CD14-positive monocyte (primary cell): ENCODE measurements at regions not wholly inside any gene's neighbourhood (a gene's known extent, or its start where the extent isn't known, plus 50 kb on each side); places are given as distances from the start of the nearest gene placed in this dataset.

Source experiments
- DNase-seq, 3 donors: peaks; one replicate each; pipeline ENCODE4 v3.0.0-alpha.2; 2011 to 2022
- H2AFZ ChIP-seq: 2 replicates; pipeline ENCODE4 v1.6.0; 2012; ENCODE audit warnings: mild to moderate bottlenecking, low read depth, low read length, inconsistent platforms; ENCODE audit not compliant: insufficient read depth, poor library complexity, severe bottlenecking
- H3K27ac ChIP-seq, 2 donors: 1 replicate in 1 of 2; 2 replicates in 1 of 2; pipeline ENCODE4 v1.5.1; 2012 to 2013; ENCODE audit warnings: low read length in 2 of 2, control low read depth in 1 of 2, inconsistent platforms in 1 of 2, low read depth in 1 of 2, mild to moderate bottlenecking in 1 of 2
- H3K27me3 ChIP-seq, 2 donors: one replicate each; pipeline versions ENCODE4 v1.6.0 to v1.6.1; 2011 to 2013; ENCODE audit warnings: low read length in 2 of 2; ENCODE audit not compliant: control insufficient read depth in 2 of 2, insufficient read depth in 2 of 2
- H3K36me3 ChIP-seq, 2 donors: replicated peaks in 1 of 2; 1 replicate in 1 of 2; 2 replicates in 1 of 2; pipeline versions ENCODE4 v1.5.1 to v1.6.1; 2012 to 2013; ENCODE audit warnings: low read length in 2 of 2, control low read depth in 1 of 2, inconsistent platforms in 1 of 2, mild to moderate bottlenecking in 1 of 2; ENCODE audit not compliant: insufficient read depth in 2 of 2, control insufficient read depth in 1 of 2
- H3K4me1 ChIP-seq, 2 donors: 1 replicate in 1 of 2; 2 replicates in 1 of 2; pipeline versions ENCODE4 v1.5.1 to v1.6.1; 2012 to 2013; ENCODE audit warnings: low read length in 2 of 2, control low read depth in 1 of 2, inconsistent platforms in 1 of 2, mild to moderate bottlenecking in 1 of 2, moderate library complexity in 1 of 2; ENCODE audit not compliant: insufficient read depth in 2 of 2, control insufficient read depth in 1 of 2
- H3K4me2 ChIP-seq: replicated peaks from 2 replicates; pipeline ENCODE3; 2012; ENCODE audit warnings: low read length, moderate library complexity, mild to moderate bottlenecking; ENCODE audit not compliant: poor library complexity, severe bottlenecking; ENCODE audit errors: extremely low read depth
- H3K4me3 ChIP-seq, 3 experiments: fragments of 200-600 bp in 1 of 3; sonication (generic) in 1 of 3; replicated peaks in 1 of 3; 1 replicate in 2 of 3; 2 replicates in 1 of 3; pipeline ENCODE4 v1.5.1; 2011 to 2013; ENCODE audit warnings: low read length in 3 of 3, mild to moderate bottlenecking in 3 of 3, control low read depth in 2 of 3, low read depth in 2 of 3, inconsistent platforms in 1 of 3, moderate library complexity in 1 of 3
- H3K79me2 ChIP-seq: 2 replicates; pipeline ENCODE4 v1.6.0; 2012; ENCODE audit warnings: mild to moderate bottlenecking, control low read depth, inconsistent platforms, low read length, moderate library complexity; ENCODE audit not compliant: insufficient read depth
- H3K9ac ChIP-seq: 2 replicates; pipeline ENCODE4 v1.6.0; 2017; ENCODE audit warnings: low read length, mild to moderate bottlenecking; ENCODE audit not compliant: insufficient read depth, poor library complexity, severe bottlenecking
- H3K9me3 ChIP-seq, 2 donors: replicated peaks in 1 of 2; 1 replicate in 1 of 2; 2 replicates in 1 of 2; pipeline versions ENCODE4 v1.5.1 to v1.6.1; 2012 to 2013; ENCODE audit warnings: low read length in 2 of 2, control low read depth in 1 of 2; ENCODE audit not compliant: control insufficient read depth in 1 of 2, insufficient read depth in 1 of 2
- H4K20me1 ChIP-seq: 2 replicates; pipeline ENCODE4 v1.6.0; 2012; ENCODE audit warnings: mild to moderate bottlenecking, low read length, control low read depth, moderate library complexity; ENCODE audit not compliant: insufficient read depth
- H3K27ac Mint-ChIP-seq, 7 donors: one replicate each; pipeline ENCODE4 v1.8.0; 2020; ENCODE audit warnings: mild to moderate bottlenecking in 7 of 7, mixed read lengths in 7 of 7, moderate library complexity in 6 of 7, inconsistent platforms in 2 of 7
- H3K27me3 Mint-ChIP-seq, 3 donors: one replicate each; pipeline ENCODE4 v1.8.0; 2021 to 2022; ENCODE audit warnings: low read depth in 3 of 3, mild to moderate bottlenecking in 3 of 3, mixed read lengths in 3 of 3, moderate library complexity in 3 of 3, inconsistent platforms in 1 of 3
- H3K36me3 Mint-ChIP-seq, 2 donors: one replicate each; pipeline ENCODE4 v1.8.0; 2020; ENCODE audit warnings: mixed read lengths in 2 of 2, inconsistent platforms in 1 of 2, mild to moderate bottlenecking in 1 of 2
- H3K4me1 Mint-ChIP-seq: one replicate; pipeline ENCODE4 v1.8.0; 2020; ENCODE audit warnings: mild to moderate bottlenecking, mixed read lengths
- H3K4me3 Mint-ChIP-seq, 2 donors: one replicate each; pipeline ENCODE4 v1.8.0; 2020; ENCODE audit warnings: mild to moderate bottlenecking in 2 of 2, mixed read lengths in 2 of 2, moderate library complexity in 1 of 2
- H3K9me3 Mint-ChIP-seq, 7 donors: one replicate each; pipeline ENCODE4 v1.8.0; 2020 to 2022; ENCODE audit warnings: mixed read lengths in 7 of 7, mild to moderate bottlenecking in 6 of 7, moderate library complexity in 6 of 7, inconsistent platforms in 2 of 7
- WGBS: methylation state at CpG from one replicate; pipeline ENCODE4 v1.1.5; 2013; ENCODE audit warnings: missing lambda C conversion rate; ENCODE audit not compliant: insufficient coverage; 5-methylcytosine and 5-hydroxymethylcytosine counted together
- intact Hi-C, 2 donors: fragments of 100-400 bp; cut with micrococcal nuclease; formaldehyde crosslinking; loops; one replicate each; pipeline versions ENCODE4 v1.15.0 to v1.15.1; 2023
- TF ChIP-seq, protein P1 (sequence below): fragments of 200-600 bp; IDR thresholded peaks from one replicate; pipeline ENCODE4 v1.8.0; 2022; ENCODE audit warnings: antibody characterized with exemption, mild to moderate bottlenecking

- H3K4me1 Mint-ChIP-seq, result no peaks in the 10 kb centered on the region
- Histone ChIP-seq H3K9me3 (peaks cover 5 to 16% of the 10 kb centered on the region in 2 donors), H3K9ac (no peak overlapping the region), H3K36me3 (no peaks in the 10 kb centered on the region), H3K4me1 (no peaks in the 10 kb centered on the region), H3K79me2 (no peaks in the 10 kb centered on the region), H3K27ac (no peak overlapping the region), H4K20me1 (no peaks in the 10 kb centered on the region), H3K4me3 (no peak overlapping the region), H3K27me3 (no peaks in the 10 kb centered on the region), H2AFZ (no peak overlapping the region), H3K4me2 (no peak overlapping the region)
- no peak for DNase-seq
- H3K4me3 Mint-ChIP-seq, result no peak overlapping the region
- intact Hi-C loops, result no loop called here
- no peak overlapping the region for H3K27ac Mint-ChIP-seq
- peaks cover 3 to 13% (median 6%) of the 10 kb centered on the region in 7 donors for H3K9me3 Mint-ChIP-seq
- TF ChIP-seq, protein P1, sequence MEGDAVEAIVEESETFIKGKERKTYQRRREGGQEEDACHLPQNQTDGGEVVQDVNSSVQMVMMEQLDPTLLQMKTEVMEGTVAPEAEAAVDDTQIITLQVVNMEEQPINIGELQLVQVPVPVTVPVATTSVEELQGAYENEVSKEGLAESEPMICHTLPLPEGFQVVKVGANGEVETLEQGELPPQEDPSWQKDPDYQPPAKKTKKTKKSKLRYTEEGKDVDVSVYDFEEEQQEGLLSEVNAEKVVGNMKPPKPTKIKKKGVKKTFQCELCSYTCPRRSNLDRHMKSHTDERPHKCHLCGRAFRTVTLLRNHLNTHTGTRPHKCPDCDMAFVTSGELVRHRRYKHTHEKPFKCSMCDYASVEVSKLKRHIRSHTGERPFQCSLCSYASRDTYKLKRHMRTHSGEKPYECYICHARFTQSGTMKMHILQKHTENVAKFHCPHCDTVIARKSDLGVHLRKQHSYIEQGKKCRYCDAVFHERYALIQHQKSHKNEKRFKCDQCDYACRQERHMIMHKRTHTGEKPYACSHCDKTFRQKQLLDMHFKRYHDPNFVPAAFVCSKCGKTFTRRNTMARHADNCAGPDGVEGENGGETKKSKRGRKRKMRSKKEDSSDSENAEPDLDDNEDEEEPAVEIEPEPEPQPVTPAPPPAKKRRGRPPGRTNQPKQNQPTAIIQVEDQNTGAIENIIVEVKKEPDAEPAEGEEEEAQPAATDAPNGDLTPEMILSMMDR, result no peak
- no CpG with 5 or more reads among the region's 2 CpGs for WGBS
- H3K27me3 Mint-ChIP-seq, result peaks cover 0 to 1% (median 0%) of the 10 kb centered on the region in 3 donors
- no peaks in the 10 kb centered on the region for H3K36me3 Mint-ChIP-seq
Observed at GRCh38 chr5:91598216-91598615, 215.1 kb upstream of the ARRDC3 start.

DNA sequence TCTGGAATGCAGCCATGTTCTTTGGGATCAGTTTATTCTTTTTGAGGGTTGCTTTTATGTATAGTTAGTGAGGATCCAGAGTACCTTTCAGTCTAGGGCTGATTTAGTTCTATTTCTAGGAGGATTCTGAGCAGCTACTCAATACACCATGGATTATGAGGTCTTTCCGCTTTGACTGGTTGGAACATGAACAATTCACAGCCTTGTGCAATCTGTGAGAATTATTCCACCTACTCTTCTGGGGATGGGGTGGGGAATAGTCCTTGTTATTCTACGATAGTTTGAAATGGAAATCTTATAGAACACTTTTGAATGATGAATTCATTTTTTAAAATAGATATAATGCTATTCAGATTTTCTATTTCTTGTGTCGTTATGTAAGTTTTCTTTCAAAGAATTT is 212.3 kb upstream of the ARRDC3 start:
- peaks cover 0 to 1% (median 0%) of the 10 kb centered on the region in 3 donors for H3K27me3 Mint-ChIP-seq
- H2AFZ ChIP-seq, result no peak overlapping the region
- no peak overlapping the region for H3K4me3 ChIP-seq
- no peaks in the 10 kb centered on the region for H3K36me3 ChIP-seq
- peaks cover 4 to 21% (median 16%) of the 10 kb centered on the region in 7 donors for H3K9me3 Mint-ChIP-seq
- intact Hi-C loops, result no loop called here
- no peak for DNase-seq
- no CpG with 5 or more reads among the region's 3 CpGs for WGBS
- no peak overlapping the region for H3K4me3 Mint-ChIP-seq
- TF ChIP-seq, protein P1, result no peak
- no peak overlapping the region for H3K4me2 ChIP-seq
- H3K27me3 ChIP-seq, result no peaks in the 10 kb centered on the region
- H3K9ac ChIP-seq, result no peak overlapping the region
- H3K27ac Mint-ChIP-seq, result no peak overlapping the region
- no peaks in the 10 kb centered on the region for H3K4me1 ChIP-seq
- peaks cover 16 to 34% of the 10 kb centered on the region in 2 donors for H3K9me3 ChIP-seq
- H3K27ac ChIP-seq, result no peak overlapping the region
- H3K79me2 ChIP-seq, result no peaks in the 10 kb centered on the region
- H3K36me3 Mint-ChIP-seq, result no peaks in the 10 kb centered on the region
- no peaks in the 10 kb centered on the region for H3K4me1 Mint-ChIP-seq
- H4K20me1 ChIP-seq, result no peaks in the 10 kb centered on the region
